HG03135 (cell line): ENCODE measurements at regions not wholly inside any gene's neighbourhood (a gene's known extent, or its start where the extent isn't known, plus 50 kb on each side); places are given as distances from the start of the nearest gene placed in this dataset.
"Not testable (repeated sequence)": the region's sequence is repeated elsewhere in the genome, so short reads cannot be mapped to it uniquely, and the experiment has no call there.

Experiments used
- ATAC-seq: cut with Tn5 transposase; IDR thresholded peaks from one replicate; pipeline ENCODE4 v1.9.1; 2021; ENCODE audit warnings: mild to moderate bottlenecking, moderate library complexity; ENCODE audit not compliant: unreplicated experiment

DNA sequence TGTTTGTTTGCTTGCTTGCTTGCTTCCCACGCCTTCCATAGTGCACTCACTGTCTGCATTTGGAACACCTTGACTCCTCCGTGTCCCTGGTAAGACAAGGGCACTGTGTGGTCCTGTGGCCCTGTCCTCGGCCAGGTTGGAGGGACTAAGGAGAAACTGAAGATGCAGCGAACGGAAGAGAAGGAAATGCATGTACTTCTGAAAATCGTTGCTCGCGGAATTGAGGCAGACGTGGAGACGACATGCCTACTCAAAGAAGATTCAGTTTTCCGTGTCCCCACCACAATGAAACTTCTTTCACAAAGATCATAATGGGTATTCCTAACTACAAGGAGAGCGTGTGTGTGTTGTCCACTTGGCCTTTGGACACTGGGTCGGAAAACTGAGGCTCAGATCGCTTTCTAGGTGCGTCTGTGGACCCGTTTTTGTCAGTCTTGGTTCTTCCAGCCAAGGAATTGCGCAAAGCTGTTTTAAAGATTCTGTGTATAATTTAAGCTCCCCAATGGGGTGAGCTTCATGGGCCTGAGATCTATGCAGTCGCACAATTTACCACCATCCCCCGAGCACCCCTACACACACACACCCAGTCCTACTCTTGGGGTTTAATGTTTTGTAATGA lies 120.4 kb upstream of the ZNF184 start:
- ATAC-seq: peak; percentile 13

DNA sequence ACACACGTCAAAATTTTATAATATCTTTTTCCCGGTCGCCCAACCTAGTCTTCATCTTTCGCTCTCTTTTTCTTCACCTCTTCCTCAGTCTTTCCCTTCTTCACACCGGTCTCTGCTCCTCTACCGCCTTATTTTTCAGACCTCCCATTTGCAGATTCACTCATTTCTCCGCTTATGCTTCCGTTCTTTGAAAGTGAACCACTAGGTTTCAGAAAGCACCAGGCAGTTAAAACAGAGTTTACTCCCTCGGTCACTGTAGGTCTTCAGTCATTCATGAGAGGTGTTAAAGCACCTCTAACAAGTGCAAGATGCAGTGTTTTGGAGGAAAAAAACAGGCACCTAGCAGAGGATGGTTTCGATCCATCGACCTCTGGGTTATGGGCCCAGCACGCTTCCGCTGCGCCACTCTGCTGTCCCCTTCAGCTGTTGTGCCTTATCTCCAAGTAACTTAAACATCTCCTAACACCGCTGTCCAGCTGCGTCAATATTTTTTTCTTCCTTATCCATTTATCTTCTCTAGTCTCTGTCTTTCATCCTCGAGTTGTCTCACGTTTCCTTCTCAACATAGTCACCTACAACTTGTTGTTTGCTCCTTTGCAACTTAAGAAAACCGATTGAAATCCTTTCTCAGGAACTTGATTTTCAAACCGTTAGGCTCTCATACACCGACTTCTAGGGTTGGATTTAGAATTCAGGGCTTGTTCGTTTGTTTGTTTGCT lies 119.7 kb upstream of the ZNF184 start:
- ATAC-seq: peak; percentile 78

DNA sequence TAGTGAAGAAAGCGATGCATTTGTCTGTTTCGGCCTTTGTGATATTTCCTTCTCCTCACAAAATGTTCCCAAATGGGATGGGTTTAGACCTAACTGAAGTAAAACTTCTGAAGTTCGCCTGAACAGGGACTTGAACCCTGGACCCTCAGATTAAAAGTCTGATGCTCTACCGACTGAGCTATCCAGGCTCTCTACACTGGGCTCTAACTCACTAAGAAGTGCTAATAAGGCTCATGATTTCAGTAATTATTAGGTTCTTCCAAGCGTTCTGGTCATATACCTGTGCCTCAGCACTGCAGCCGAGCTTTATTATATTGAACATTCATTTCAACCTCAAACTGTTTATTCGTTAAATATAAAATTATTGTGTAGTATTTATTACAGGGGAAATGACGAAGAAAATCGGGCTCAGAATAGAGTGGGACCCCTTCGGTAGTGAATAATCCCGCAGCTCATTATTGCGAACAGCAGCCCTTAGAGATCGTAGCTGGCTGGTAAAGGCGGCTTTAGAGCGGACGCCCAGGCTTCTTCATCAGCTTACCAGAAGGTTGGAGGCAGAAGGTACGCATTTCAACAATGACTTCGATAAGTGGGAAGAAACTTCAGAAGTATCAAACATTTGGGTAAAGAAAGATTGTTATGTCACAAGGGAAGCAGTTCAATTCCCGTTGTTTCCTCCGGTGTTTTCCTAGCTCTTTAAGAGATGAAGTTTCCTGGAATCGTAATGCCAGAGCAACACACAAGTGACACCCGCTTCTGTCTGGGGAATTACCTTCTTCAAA lies 119.0 kb upstream of the ZNF184 start:
- ATAC-seq: peak; percentile 23

DNA sequence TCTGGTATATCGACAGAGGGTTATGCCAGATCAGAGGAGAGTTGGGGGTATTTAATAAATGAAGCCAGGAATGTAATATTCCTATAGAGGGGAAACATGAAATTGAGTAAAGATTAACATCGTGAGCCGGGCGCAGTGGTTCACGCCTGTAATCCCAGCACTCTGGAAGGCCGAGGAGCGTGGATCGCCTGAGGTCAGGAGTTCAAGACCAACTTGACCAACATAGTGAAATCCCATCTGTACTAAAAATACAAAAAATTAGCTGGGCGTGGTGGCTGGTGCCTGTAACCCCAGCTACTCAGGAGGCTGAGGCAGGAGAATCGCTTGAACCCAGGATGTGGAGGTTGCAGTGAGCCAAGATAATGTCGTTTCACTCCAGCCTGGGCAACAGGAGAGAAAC lies 112.4 kb upstream of the ZNF184 start:
- ATAC-seq: not testable (repeated sequence)

DNA sequence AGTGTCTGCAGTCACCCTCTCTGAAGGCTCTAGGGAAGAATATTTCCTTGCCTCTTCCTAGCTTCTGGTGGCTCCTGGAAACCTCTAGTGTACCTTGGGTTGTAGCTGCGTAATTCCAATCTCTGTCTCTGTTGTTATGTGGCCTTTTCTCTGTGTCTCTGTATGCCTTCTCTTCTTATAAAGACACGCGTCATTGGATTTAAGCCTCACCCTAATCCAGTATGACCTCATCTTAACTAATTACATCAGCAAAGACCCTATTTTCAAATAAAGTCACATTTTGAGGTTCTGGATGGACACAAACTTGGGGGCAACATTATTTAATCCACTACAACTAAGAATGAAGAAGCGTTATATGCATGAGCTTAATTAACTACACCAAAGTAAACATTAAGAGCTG lies 111.4 kb upstream of the ZNF184 start:
- ATAC-seq: no peak

DNA sequence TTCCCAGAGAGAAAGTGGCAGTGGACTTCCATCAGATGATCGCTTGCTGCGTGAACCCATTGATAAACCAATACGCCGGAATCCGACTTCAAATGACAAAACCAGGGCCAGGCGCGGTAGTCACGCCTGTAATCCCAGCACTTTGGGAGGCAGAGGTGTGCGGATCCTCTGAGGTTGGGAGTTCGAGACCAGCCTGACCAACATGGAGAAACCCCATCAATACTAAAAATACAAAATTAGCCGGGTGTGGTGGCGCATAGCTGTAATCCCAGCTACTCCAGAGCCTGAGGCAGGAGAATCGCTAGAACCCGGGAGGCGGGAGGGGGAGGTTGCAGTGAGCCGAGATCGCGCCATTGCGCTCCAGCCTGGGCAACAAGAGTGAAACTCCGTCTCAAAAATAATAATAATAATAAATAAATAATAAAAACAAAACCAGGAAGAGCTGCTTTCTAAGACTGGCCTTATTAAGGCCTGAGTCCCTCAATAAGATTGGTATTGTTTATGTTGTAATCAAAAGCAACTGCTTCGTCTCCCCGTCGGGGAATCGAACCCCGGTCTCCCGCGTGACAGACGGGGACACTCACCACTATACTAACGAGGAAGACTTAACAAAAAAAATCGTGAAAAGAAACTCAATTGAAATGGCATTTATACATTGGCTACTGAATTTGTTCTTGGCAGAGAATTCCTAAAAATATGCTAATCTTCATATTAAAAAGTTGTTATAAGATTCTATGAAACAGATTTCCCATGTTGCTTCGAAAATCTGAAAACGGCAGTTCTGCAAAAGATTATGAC lies 110.2 kb upstream of the ZNF184 start:
- ATAC-seq: no peak

DNA sequence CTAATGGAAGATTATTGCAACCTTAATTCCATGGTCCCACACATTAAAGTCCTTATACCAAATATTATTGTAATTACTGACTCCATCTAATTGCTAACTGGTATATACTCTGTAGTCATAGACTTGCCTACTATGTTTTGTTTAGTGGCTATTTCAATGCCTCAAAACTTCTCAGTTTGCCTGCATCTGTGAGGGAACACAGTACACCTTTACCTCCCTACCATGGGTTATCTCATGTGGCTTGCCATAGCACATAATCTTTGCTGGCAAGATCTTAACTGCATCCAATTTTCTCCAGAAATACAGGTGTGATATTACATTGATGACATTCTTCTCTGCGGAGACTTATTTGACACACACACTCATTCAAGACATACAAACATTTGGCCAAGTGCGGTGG lies 107.1 kb upstream of the ZNF184 start:
- ATAC-seq: no peak

DNA sequence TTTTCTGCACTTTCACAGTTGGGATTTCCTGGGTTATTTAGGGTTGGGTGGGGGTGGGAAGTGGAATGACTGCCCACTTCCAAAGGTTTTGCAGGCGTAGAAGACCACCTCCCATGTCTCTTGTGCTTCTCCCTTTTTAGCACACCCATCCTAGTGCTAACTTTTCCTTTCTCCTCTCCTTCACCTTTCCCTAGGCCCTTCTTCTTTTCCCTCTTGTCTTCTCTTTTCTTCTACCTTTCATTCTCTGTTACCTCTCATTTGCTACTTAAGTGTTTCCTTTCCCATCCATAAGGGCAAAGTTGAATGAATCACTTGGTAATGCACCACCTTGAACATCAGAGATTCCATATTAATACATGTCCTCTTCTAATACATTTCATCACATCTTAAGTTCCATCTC lies 105.0 kb upstream of the ZNF184 start:
- no peak for ATAC-seq

DNA sequence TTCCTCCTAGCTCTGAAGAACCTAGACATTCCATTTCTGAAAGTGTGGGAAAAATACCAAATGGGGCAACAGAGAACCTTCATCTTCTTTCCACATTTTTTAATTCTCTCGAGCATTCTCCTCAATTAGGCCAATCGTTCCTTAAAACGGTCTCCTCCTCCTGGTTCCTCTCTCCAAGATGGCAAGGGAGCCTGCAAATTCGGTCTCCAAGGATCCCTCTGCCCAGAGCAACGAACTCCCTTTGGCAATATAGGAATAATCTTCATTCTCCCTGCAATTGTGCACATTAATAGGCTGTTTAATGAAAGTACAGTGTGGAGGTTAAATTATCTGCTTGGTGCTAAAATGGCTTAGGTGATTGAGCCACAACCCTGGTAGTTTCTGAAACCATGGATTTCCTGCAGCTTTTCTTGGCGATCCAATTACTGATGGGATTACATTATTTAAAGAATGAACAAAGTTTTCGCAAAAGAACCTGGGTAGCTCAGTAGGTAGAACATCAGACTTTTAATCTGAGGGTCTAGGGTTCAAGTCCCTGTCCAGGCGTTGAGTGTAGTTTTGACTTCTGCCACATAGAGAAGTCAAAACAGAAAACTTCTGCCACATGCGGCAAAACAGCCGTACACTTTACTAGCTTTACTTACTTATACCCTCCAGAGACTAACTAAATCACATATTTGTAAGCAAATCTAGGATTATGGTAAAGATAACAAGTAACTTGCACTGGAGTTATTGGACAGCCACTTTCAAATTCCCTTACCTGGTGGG lies 102.9 kb upstream of the ZNF184 start:
- ATAC-seq: no peak

DNA sequence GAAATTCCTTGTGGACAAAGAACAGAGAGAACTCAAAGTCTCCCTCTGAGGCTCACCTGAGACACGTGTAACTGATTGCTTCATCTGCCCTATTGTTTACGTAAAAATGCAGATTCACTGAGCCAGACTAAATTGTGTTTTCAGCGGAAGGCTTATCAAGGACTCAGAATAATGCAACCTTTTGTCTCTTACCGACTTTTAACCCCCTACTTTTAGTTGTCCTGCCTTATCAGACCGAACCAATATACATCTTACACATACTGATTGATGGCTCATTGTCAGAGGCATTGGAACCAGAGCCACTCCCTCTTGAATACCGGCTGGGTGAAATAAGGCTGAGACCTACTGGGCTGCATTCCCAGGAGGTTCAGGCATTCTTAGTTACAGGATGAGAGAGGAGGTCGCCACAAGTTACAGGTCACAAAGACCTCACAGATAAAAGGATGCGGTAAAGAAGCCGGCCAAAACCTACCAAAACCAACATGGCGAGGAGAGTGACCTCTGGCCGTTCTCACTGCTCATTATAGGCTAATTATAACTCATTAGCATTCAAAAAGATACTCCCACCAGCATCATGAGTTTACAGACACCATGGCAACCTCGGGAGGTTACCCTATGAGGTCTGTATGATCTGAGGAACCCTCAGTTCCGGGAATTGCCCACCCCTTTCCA lies 95.5 kb upstream of the ZNF184 start:
- ATAC-seq: no peak

DNA sequence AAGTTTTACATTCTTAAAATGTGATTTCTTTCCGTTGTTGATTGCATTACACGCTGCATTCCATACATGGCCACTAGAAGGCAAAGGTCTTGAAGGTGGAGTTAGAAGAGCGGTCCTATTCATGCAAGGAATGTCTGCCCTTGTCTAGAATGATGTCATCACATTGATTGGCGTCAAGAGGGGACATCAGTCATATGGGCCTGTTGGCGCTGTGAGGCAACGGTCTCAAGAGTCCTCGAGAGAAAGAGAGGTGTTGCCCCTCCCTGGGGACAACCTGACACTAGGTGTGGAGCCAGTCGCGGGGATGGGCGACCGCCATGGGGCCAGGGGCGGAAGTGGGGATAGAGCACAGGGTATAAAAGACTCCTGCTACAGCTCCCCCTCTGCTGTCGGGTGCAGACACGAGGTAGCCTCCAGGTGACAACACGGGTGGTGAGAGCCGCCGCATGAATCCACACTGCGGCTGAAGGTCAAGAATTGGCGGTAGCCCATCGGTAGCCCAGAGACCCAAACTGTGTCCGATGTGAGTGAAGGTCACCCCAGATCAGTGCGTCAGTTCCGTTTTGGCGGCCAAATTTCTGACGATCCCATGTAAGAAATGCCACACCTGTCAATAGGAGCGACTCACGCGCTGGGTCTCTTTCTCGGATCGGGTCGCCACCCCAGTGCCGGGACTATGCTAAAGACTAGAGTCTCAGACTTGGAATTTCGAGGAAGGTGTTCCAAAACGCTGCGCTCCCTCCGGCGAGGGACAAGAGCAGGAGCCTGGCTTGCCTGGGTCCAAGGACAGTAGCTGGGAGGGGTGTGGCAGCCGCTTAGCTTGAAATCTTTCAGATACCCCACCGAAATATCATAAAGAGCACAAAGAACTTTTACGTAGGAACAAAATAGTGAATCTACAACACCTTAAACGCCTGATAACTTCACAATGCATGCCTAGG lies 93.2 kb upstream of the ZNF184 start:
- ATAC-seq: no peak

DNA sequence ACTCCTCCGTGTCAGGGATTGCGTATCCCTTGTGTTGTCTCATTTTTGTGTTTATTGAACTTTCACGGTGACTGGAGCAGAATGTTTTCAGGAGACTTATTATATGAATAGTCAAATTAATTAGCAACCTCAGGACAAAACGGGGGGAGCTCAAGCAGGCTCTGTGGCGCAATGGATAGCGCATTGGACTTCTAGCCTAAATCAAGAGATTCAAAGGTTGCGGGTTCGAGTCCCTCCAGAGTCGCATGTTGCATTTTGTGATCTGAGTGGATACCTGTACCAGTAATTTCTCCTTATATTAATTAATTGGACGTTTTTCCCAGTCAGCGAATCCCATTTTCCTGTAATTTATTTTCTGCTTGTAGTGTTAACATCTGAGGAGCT lies 89.1 kb upstream of the ZNF184 start:
- ATAC-seq: no peak

DNA sequence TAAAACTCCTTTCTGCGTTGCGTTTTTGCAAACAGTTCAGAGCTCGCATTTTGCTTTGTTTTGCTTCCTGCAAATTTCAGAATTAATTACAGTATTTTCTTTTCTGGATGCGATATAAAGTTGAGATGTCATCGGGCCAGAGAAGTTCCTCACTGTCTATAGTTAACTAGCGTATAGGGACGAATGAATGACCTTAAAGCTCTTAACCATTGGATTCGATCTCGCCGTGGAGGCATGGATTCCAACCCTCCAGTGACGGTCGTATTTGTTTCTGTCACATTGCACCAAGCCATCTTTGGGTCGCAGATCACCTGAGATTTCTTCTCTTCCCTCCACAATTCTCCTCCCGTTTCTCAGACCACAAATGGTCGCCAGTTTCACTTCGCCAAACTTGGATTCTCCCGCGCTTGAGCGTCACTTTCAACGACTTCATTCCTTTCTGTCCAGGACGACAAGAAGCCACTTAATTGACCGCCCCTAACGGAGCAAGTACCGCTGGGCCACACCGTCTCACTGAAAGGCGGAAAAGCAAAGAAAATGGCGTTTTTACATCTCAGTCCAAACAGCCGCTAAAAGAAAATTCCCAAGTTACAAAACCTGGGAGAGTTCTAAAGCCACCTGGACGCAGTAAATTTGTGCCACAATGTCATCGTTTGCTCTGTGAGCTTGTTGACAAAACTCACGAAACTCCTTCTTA lies 85.3 kb upstream of the ZNF184 start:
- no peak for ATAC-seq

DNA sequence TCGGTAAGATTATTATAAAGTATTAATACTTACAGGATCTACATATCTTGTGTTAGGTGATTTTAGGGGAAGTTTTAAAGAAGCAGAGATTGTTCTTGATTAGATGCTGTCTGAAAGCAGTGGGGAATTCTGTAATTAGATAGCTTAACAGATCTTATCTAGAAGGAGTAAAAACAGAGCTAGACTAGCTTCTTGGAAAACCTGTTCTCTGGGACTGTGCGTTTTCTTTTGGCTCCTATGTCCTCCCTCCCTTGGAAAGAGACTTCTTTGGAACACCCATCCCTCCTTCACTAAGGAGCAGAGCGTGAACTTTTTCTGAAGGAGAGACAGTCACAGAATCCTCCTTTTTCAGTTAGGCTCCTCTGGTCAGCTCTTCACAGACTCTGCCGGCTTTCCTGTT lies 83.5 kb upstream of the ZNF184 start:
- no peak for ATAC-seq

DNA sequence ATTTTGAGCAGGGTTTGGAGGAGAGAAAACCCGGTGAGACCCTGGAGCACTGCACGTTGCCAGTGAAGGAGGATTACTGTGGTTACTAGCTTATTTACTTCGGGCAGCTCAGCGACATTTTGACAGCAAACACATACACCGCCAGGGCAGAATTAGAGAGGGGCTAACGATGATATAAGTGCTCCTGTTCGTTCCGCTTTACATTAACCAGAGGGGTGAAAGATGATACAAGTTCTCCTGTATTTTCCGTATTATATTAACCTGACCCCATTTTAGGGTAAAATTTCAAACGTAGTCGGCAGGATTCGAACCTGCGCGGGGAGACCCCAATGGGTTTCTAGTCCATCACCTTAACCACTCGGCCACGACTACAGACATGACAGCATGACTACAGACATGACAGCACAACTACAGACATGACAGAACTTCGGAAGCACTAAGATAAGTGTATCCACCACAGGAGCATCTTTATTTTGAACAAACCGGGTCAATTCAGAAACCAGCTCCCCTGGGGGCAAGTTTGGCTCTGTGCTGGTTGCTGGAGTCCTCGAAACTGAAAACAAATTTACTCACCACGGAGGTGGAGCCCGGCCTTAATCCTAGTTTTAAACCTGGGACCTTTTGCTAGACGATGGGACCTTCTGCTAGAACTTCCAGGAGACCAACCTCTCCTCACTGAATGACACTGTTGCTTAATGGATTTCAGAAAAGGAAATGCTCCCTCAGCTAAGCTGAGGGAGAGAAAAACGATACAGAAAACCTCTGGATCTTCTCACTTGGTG lies 80.4 kb upstream of the ZNF184 start:
- no peak for ATAC-seq

DNA sequence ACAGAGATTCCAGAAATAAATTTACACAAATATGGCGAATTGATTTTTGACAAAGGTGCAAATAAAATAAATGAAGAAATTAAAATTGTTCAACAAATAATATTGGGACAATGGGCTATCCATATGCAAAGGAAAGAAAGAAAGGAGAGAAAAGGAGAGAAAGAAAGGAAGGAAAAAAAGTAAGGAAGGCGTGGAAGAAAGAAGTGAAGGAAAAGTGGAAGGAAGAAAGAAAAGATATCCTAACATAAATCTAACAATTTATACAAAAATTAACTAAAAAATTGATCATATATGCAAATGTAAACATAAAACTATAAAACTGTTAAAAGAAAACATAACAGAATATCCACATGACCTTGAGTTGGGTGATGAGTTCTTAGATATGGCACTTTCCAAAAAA lies 78.7 kb upstream of the ZNF184 start:
- ATAC-seq: no peak

DNA sequence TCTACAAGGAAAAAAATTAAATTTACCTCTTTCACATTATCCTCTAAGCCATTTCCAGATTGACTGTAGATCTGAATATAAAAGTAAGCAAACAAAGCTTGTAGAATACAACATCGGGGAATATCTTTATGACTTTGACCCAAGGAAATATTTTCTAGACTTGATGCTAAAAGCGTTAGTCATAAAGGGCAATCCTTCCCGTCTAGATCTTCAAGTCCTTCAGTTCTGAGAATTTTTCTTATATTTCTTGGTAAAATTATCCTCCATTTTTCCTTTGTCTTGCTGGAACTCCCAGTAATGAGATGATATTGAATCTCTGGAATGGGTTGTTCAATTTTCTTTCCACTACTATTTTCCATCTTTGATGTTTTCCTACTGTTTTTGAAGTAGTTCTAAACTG lies 77.8 kb upstream of the ZNF184 start:
- no peak for ATAC-seq

DNA sequence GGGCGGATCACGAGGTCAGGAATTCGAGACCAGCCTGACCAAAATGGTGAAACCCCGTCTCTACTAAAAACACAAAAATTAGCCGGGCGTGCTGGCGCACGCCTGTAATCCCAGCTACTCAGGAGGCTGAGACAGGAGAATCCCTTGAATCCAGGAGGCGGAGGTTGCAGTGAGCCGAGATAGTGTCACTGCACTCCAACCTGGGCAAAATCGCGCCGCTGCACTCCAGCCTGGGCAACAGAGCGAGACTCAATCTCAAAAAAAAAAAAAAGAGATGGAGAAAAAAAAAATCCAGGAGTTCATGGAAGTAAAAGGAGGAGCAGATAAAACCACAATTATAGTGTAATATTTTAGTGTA lies 76.3 kb upstream of the ZNF184 start:
- ATAC-seq: not testable (repeated sequence)
